H9 (cell line): ENCODE measurements at regions not wholly inside any gene's neighbourhood (a gene's known extent, or its start where the extent isn't known, plus 50 kb on each side); places are given as distances from the start of the nearest gene placed in this dataset.

ENCODE experiments used
- DNase-seq: peaks from one replicate; pipeline ENCODE4 v3.0.0-alpha.2; 2017
- H2AFZ ChIP-seq: one replicate; pipeline ENCODE4 v1.6.1; 2013; ENCODE audit warnings: mild to moderate bottlenecking, low read length, control low read depth, moderate library complexity
- H2AK5ac ChIP-seq: 2 replicates; pipeline ENCODE4 v1.6.1; 2013; ENCODE audit warnings: low read length, control low read depth, mixed read lengths; ENCODE audit not compliant: insufficient read length
- H2BK120ac ChIP-seq: one replicate; pipeline ENCODE4 v1.6.1; 2013; ENCODE audit warnings: low read depth, mild to moderate bottlenecking, low read length, control low read depth, inconsistent platforms; ENCODE audit not compliant: poor library complexity, severe bottlenecking
- H2BK12ac ChIP-seq: 2 replicates; pipeline ENCODE4 v1.6.1; 2013; ENCODE audit warnings: low read length, control low read depth, mixed read lengths, low read depth; ENCODE audit not compliant: insufficient read length
- H2BK15ac ChIP-seq: 2 replicates; pipeline ENCODE4 v1.6.1; 2013; ENCODE audit warnings: low read depth, low read length, control low read depth
- H2BK20ac ChIP-seq: one replicate; pipeline ENCODE4 v1.6.1; 2013; ENCODE audit warnings: low read depth, mild to moderate bottlenecking, low read length, control low read depth, inconsistent platforms; ENCODE audit not compliant: poor library complexity, severe bottlenecking
- H2BK5ac ChIP-seq: 2 replicates; pipeline ENCODE4 v1.6.1; 2013; ENCODE audit warnings: low read length, control low read depth, mixed read lengths; ENCODE audit not compliant: insufficient read length
- H3K14ac ChIP-seq: 2 replicates; pipeline ENCODE4 v1.6.1; 2013; ENCODE audit warnings: low read length, control low read depth; ENCODE audit not compliant: insufficient read depth
- H3K18ac ChIP-seq: 2 replicates; pipeline ENCODE4 v1.6.1; 2013; ENCODE audit warnings: low read depth, mild to moderate bottlenecking, mixed read lengths, low read length, control low read depth; ENCODE audit not compliant: insufficient read length
- H3K23ac ChIP-seq: 2 replicates; pipeline ENCODE4 v1.6.1; 2013; ENCODE audit warnings: low read length, control low read depth, mixed read lengths, low read depth; ENCODE audit not compliant: insufficient read length
- H3K23me2 ChIP-seq: 2 replicates; pipeline ENCODE4 v1.6.1; 2013; ENCODE audit warnings: low read depth, mild to moderate bottlenecking, mixed read lengths, low read length, control low read depth; ENCODE audit not compliant: insufficient read length, poor library complexity, severe bottlenecking
- H3K27ac ChIP-seq: 2 replicates; pipeline ENCODE4 v1.5.1; 2013; ENCODE audit warnings: low read length, control low read depth, mixed read lengths, low read depth; ENCODE audit not compliant: insufficient read length
- H3K27me3 ChIP-seq: 2 replicates; pipeline ENCODE4 v1.6.1; 2013; ENCODE audit warnings: low read length, control low read depth, inconsistent platforms; ENCODE audit not compliant: insufficient read depth
- H3K4ac ChIP-seq: 2 replicates; pipeline ENCODE4 v1.6.1; 2013; ENCODE audit warnings: low read depth, mild to moderate bottlenecking, control low read depth, inconsistent platforms, low read length, moderate library complexity
- H3K4me1 ChIP-seq: 2 replicates; pipeline ENCODE4 v1.6.1; 2013; ENCODE audit warnings: low read length, control low read depth, inconsistent platforms; ENCODE audit not compliant: insufficient read depth
- H3K4me2 ChIP-seq: 2 replicates; pipeline ENCODE4 v1.6.1; 2013; ENCODE audit warnings: low read length, control low read depth, mixed read lengths; ENCODE audit not compliant: insufficient read length, insufficient read depth
- H3K56ac ChIP-seq: 2 replicates; pipeline ENCODE4 v1.6.1; 2013; ENCODE audit warnings: low read depth, mild to moderate bottlenecking, mixed read lengths, low read length, control low read depth; ENCODE audit not compliant: insufficient read length
- H3K79me1 ChIP-seq: 2 replicates; pipeline ENCODE4 v1.6.1; 2013; ENCODE audit warnings: low read depth, mild to moderate bottlenecking, moderate library complexity, low read length, control low read depth, inconsistent platforms; ENCODE audit not compliant: insufficient read depth, poor library complexity, severe bottlenecking
- H3K79me2 ChIP-seq: 2 replicates; pipeline ENCODE4 v1.6.1; 2013; ENCODE audit warnings: low read length, control low read depth, inconsistent platforms; ENCODE audit not compliant: insufficient read depth
- H3K9ac ChIP-seq: 2 replicates; pipeline ENCODE4 v1.6.1; 2013; ENCODE audit warnings: low read length, control low read depth, mixed read lengths; ENCODE audit not compliant: insufficient read length; ENCODE audit errors: extremely low read depth
- H3K9me3 ChIP-seq: one replicate; pipeline ENCODE4 v1.6.1; 2013; ENCODE audit warnings: low read depth, low read length, inconsistent platforms; ENCODE audit not compliant: control insufficient read depth
- H3T11ph ChIP-seq: one replicate; pipeline ENCODE4 v1.6.1; 2013; ENCODE audit warnings: mild to moderate bottlenecking, low read length, control low read depth, inconsistent platforms
- H4K20me1 ChIP-seq: one replicate; pipeline ENCODE4 v1.6.1; 2013; ENCODE audit not compliant: control insufficient read depth, insufficient read length, insufficient read depth
- H4K5ac ChIP-seq: 2 replicates; pipeline ENCODE4 v1.6.1; 2013; ENCODE audit warnings: low read depth, mild to moderate bottlenecking, mixed read lengths, low read length, control low read depth; ENCODE audit not compliant: insufficient read length
- H4K8ac ChIP-seq: replicated peaks from 2 replicates; pipeline ENCODE4 v1.6.1; 2013; ENCODE audit warnings: low read length, control low read depth, mixed read lengths, low read depth; ENCODE audit not compliant: insufficient read length
- H4K91ac ChIP-seq: 2 replicates; pipeline ENCODE4 v1.6.1; 2013; ENCODE audit warnings: low read depth, mild to moderate bottlenecking, moderate library complexity, mixed read lengths, low read length, control low read depth; ENCODE audit not compliant: insufficient read length
- H3K27ac Mint-ChIP-seq, 3 experiments: 2 replicates in 2 of 3; 3 replicates in 1 of 3; pipeline ENCODE4 v1.8.0; 2020 to 2021; ENCODE audit warnings: mixed read lengths in 3 of 3, mild to moderate bottlenecking in 1 of 3, moderate library complexity in 1 of 3
- H3K27me3 Mint-ChIP-seq: 2 replicates; pipeline ENCODE4 v1.8.0; 2021; ENCODE audit warnings: low read depth, mild to moderate bottlenecking, moderate library complexity, mixed read lengths
- H3K36me3 Mint-ChIP-seq, 3 experiments: 2 replicates in 2 of 3; 3 replicates in 1 of 3; pipeline ENCODE4 v1.8.0; 2020 to 2021; ENCODE audit warnings: low read depth in 3 of 3, mixed read lengths in 3 of 3; ENCODE audit not compliant: insufficient read depth in 1 of 3
- H3K4me1 Mint-ChIP-seq, 2 experiments: 2 replicates each; pipeline ENCODE4 v1.8.0; 2020; ENCODE audit warnings: mixed read lengths in 2 of 2
- H3K4me3 Mint-ChIP-seq, 2 experiments: 2 replicates in 1 of 2; 3 replicates in 1 of 2; pipeline ENCODE4 v1.8.0; 2020 to 2021; ENCODE audit warnings: mild to moderate bottlenecking in 2 of 2, mixed read lengths in 2 of 2, moderate library complexity in 1 of 2
- H3K9me3 Mint-ChIP-seq, 2 experiments: 2 replicates in 1 of 2; 3 replicates in 1 of 2; pipeline ENCODE4 v1.8.0; 2020; ENCODE audit warnings: mild to moderate bottlenecking in 2 of 2, mixed read lengths in 2 of 2, moderate library complexity in 1 of 2
- WGBS: extraction: QIAGEN DNeasy Blood & Tissue Kit; methylation state at CpG from one replicate; pipeline ENCODE4 v1.1.7; 2013; ENCODE audit warnings: missing lambda C conversion rate, low lambda C conversion rate, mixed read lengths; ENCODE audit not compliant: insufficient read length; ENCODE audit errors: extremely low coverage; 5-methylcytosine and 5-hydroxymethylcytosine counted together
- TF ChIP-seq, protein P1 (sequence below): fragments of 200-600 bp; sonication (generic); conservative IDR thresholded peaks from 3 replicates; pipeline ENCODE4 v1.8.0; 2021; ENCODE audit warnings: antibody characterized with exemption, mild to moderate bottlenecking

DNA sequence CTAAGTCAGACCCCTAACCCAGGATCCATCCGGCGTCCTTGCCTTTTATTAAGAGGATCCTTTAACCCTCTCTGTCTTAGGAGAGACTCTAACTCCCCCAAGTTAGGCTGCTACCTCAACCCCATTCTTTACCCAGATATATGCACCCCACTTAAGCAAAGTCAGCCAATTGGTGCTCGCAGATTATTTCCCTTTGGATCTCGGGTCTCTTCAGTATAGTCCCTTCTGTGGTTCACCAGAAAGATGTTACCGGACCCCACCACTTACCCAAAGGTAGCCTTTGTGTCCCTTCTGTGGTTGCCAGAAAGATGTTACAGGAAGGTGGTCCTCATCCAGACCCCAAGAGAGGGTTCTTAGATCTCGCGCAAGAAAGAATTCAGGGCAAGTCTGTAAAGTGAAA, 212.9 kb upstream of the GRID2 start:
- H3K4me1 Mint-ChIP-seq, result peaks cover 18 to 26% of the 10 kb centered on the region in 2 experiments
- no peak overlapping the region for H2AK5ac ChIP-seq
- peaks cover 6% of the 10 kb centered on the region; the same call in 1 of the 2 replicates for H3K4me1 ChIP-seq
- H3K79me1 ChIP-seq, result no peaks in the 10 kb centered on the region
- no peak overlapping the region for H3K4me3 Mint-ChIP-seq
- H3K18ac ChIP-seq, result no peak overlapping the region
- H3K23me2 ChIP-seq, result no peaks in the 10 kb centered on the region
- no peaks in the 10 kb centered on the region for H3K79me2 ChIP-seq
- H3K9me3 ChIP-seq, result no peaks in the 10 kb centered on the region
- no peak overlapping the region for H2BK120ac ChIP-seq
- H3T11ph ChIP-seq, result no peak overlapping the region
- no peaks in the 10 kb centered on the region for H3K27me3 Mint-ChIP-seq
- no peak overlapping the region for H3K14ac ChIP-seq
- peaks cover 4 to 9% of the 10 kb centered on the region in 2 experiments; a peak in 4 of 5 replicates for H3K9me3 Mint-ChIP-seq
- no peak overlapping the region for H3K4ac ChIP-seq
- TF ChIP-seq, protein P1, sequence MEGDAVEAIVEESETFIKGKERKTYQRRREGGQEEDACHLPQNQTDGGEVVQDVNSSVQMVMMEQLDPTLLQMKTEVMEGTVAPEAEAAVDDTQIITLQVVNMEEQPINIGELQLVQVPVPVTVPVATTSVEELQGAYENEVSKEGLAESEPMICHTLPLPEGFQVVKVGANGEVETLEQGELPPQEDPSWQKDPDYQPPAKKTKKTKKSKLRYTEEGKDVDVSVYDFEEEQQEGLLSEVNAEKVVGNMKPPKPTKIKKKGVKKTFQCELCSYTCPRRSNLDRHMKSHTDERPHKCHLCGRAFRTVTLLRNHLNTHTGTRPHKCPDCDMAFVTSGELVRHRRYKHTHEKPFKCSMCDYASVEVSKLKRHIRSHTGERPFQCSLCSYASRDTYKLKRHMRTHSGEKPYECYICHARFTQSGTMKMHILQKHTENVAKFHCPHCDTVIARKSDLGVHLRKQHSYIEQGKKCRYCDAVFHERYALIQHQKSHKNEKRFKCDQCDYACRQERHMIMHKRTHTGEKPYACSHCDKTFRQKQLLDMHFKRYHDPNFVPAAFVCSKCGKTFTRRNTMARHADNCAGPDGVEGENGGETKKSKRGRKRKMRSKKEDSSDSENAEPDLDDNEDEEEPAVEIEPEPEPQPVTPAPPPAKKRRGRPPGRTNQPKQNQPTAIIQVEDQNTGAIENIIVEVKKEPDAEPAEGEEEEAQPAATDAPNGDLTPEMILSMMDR, result no peak
- no peak overlapping the region for H2BK5ac ChIP-seq
- H3K27ac ChIP-seq, result no peak overlapping the region
- H3K23ac ChIP-seq, result no peak overlapping the region
- H3K56ac ChIP-seq, result no peak overlapping the region
- H3K4me2 ChIP-seq, result no peak overlapping the region
- H3K27ac Mint-ChIP-seq, result peak overlapping the region in 1 of 3 experiments; percentile 66; a peak in 2 of 7 replicates
- H3K36me3 Mint-ChIP-seq, result peaks cover 6 to 12% (median 9%) of the 10 kb centered on the region in 3 experiments; a peak in 6 of 7 replicates
- H4K8ac ChIP-seq, result no peak overlapping the region
- no peak overlapping the region for H2BK15ac ChIP-seq
- WGBS, result no CpG with 5 or more reads among the region's 7 CpGs
- no peak overlapping the region for H2BK20ac ChIP-seq
- no peak overlapping the region for H4K91ac ChIP-seq
- no peak overlapping the region for H2AFZ ChIP-seq
- no peak overlapping the region for H2BK12ac ChIP-seq
- H3K27me3 ChIP-seq, result no peaks in the 10 kb centered on the region
- no peaks in the 10 kb centered on the region for H4K20me1 ChIP-seq
- no peak overlapping the region for H4K5ac ChIP-seq
- no peak overlapping the region for H3K9ac ChIP-seq
- no peak for DNase-seq
